Endothelial cell of umbilical vein (primary cell): ENCODE measurements at regions not wholly inside any gene's neighbourhood (a gene's known extent, or its start where the extent isn't known, plus 50 kb on each side); places are given as distances from the start of the nearest gene placed in this dataset.

Experiments
- BruUV-seq: library from RNA; stranded (reverse); fragments of 400-500 nt; replicated peaks from 2 replicates; lab custom pipeline; 2021; lab: Mats Ljungman, UMichigan
- CTCF ChIA-PET: fragments of 300-600, 350-600 bp; sonication (Branson Sonifier 250); formaldehyde crosslinking; loops from one replicate; lab custom pipeline; 2021; ENCODE audit warnings: antibody characterized with exemption, inconsistent platforms; lab: Charles Lee
- POLR2A ChIA-PET: fragments of 300-600, 350-600 bp; sonication (Branson Sonifier 250); formaldehyde crosslinking; loops from one replicate; lab custom pipeline; 2021; ENCODE audit warnings: antibody characterized with exemption, inconsistent platforms; lab: Charles Lee
- DNase-seq: peaks from one replicate; pipeline ENCODE4 v3.0.0-alpha.2; 2011; ENCODE audit warnings: low read depth, low spot score
- FAIRE-seq: peaks from 2 replicates; lab custom pipeline; 2011; peaks lifted over from hg19 to GRCh38; lab: Jason Lieb, UNC
- H2AFZ ChIP-seq: 2 replicates; pipeline ENCODE4 v1.6.0; 2012; ENCODE audit warnings: low read depth, low read length, control low read depth, inconsistent platforms
- H3K27ac ChIP-seq: 2 replicates; pipeline ENCODE4 v1.5.1; 2011; ENCODE audit warnings: low read depth, mild to moderate bottlenecking, control low read depth, low read length, moderate library complexity; ENCODE audit not compliant: insufficient read depth
- H3K27me3 ChIP-seq, 2 experiments: 2 replicates each; pipeline versions ENCODE4 v1.6.0 to v1.6.1; 2011; ENCODE audit warnings: low read length in 2 of 2, mixed read lengths in 1 of 2; ENCODE audit not compliant: control insufficient read depth in 2 of 2, insufficient read depth in 2 of 2
- H3K36me3 ChIP-seq, 2 experiments: 2 replicates in 1 of 2; 3 replicates in 1 of 2; pipeline ENCODE4 v1.5.1; 2011; ENCODE audit warnings: low read length in 2 of 2, mild to moderate bottlenecking in 1 of 2, moderate library complexity in 1 of 2; ENCODE audit not compliant: control insufficient read depth in 2 of 2, insufficient read depth in 2 of 2; ENCODE audit errors: extremely low read depth in 1 of 2
- H3K4me1 ChIP-seq: 3 replicates; pipeline ENCODE4 v1.5.1; 2011; ENCODE audit warnings: mild to moderate bottlenecking, low read length; ENCODE audit not compliant: control insufficient read depth, insufficient read depth; ENCODE audit errors: extremely low read depth
- H3K4me2 ChIP-seq: 2 replicates; pipeline ENCODE4 v1.6.1; 2011; ENCODE audit warnings: low read length, control low read depth, mixed read lengths; ENCODE audit not compliant: insufficient read depth
- H3K4me3 ChIP-seq, 3 experiments: fragments of 200-600 bp in 1 of 3; sonication (generic), shearing (Covaris generic) in 1 of 3; replicated peaks in 1 of 3; 2 replicates each; pipeline ENCODE4 v1.5.1; 2011 to 2016; ENCODE audit warnings: control low read depth in 3 of 3, low read length in 3 of 3, mild to moderate bottlenecking in 2 of 3, inconsistent platforms in 1 of 3, low read depth in 1 of 3, moderate library complexity in 1 of 3; ENCODE audit not compliant: insufficient read depth in 1 of 3
- H3K79me2 ChIP-seq: 2 replicates; pipeline ENCODE4 v1.6.0; 2012; ENCODE audit warnings: low read length, inconsistent platforms; ENCODE audit not compliant: control insufficient read depth, insufficient read depth
- H3K9ac ChIP-seq: replicated peaks from 2 replicates; pipeline ENCODE3; 2011; ENCODE audit warnings: low read length, control low read depth; ENCODE audit not compliant: insufficient read depth; ENCODE audit errors: extremely low read depth
- H3K9me1 ChIP-seq: replicated peaks from 3 replicates; pipeline ENCODE4 v1.6.0; 2011; ENCODE audit warnings: mild to moderate bottlenecking, low read length; ENCODE audit not compliant: control insufficient read depth, insufficient read depth; ENCODE audit errors: extremely low read depth
- H3K9me3 ChIP-seq: replicated peaks from 2 replicates; pipeline ENCODE4 v1.5.1; 2012; ENCODE audit warnings: low read length, inconsistent platforms; ENCODE audit not compliant: control insufficient read depth, insufficient read depth
- H4K20me1 ChIP-seq: replicated peaks from 2 replicates; pipeline ENCODE3; 2011; ENCODE audit warnings: mild to moderate bottlenecking, low read length; ENCODE audit not compliant: control insufficient read depth, insufficient read depth; ENCODE audit errors: extremely low read depth
- EZH2 ChIP-seq: IDR thresholded peaks from 2 replicates; pipeline ENCODE4 v1.6.1; 2012; ENCODE audit warnings: borderline replicate concordance, low read depth, mild to moderate bottlenecking, moderate library complexity, low read length, inconsistent platforms; ENCODE audit not compliant: severe bottlenecking
- FOS ChIP-seq: IDR thresholded peaks from 2 replicates; pipeline ENCODE4 v1.6.1; 2011; ENCODE audit warnings: mild to moderate bottlenecking, low read length, moderate library complexity, borderline replicate concordance; ENCODE audit not compliant: insufficient read depth
- GATA2 ChIP-seq: IDR thresholded peaks from 2 replicates; pipeline ENCODE4 v1.7.0; 2011; ENCODE audit warnings: low read depth, mild to moderate bottlenecking, moderate library complexity, mixed read lengths, low read length; ENCODE audit not compliant: insufficient read length, insufficient read depth
- JUN ChIP-seq: IDR thresholded peaks from 2 replicates; pipeline ENCODE4 v1.6.1; 2011; ENCODE audit warnings: borderline replicate concordance, low read depth; ENCODE audit not compliant: insufficient read length, insufficient read depth
- MYC ChIP-seq: IDR thresholded peaks from one replicate; pipeline ENCODE4 v1.6.1; 2011; ENCODE audit warnings: mild to moderate bottlenecking, low read depth, low read length
- POLR2A ChIP-seq: IDR thresholded peaks from 2 replicates; pipeline ENCODE4 v1.6.1; 2012; ENCODE audit warnings: low read depth, mild to moderate bottlenecking, control low read depth, low read length
- POLR2AphosphoS5 ChIP-seq: IDR thresholded peaks from 2 replicates; pipeline ENCODE4 v1.6.1; 2012; ENCODE audit warnings: low read depth, mild to moderate bottlenecking, control low read depth, low read length, moderate library complexity; ENCODE audit not compliant: insufficient read depth
- dilution Hi-C: fragments of 300-500 bp; cut with MboI; formaldehyde crosslinking; loops from one replicate; pipeline ENCODE4 v1.15.0; 2019; ENCODE audit warnings: low sequenced_read_pairs; ENCODE audit not compliant: extremely low pct_ligation_motif_present
- intact Hi-C: fragments of 100-400 bp; cut with micrococcal nuclease; formaldehyde crosslinking; loops from one replicate; pipeline ENCODE4 v1.10.0; 2022
- TF ChIP-seq, protein P1 (sequence below), 2 donors: IDR thresholded peaks; 1 replicate in 1 of 2; 2 replicates in 1 of 2; pipeline ENCODE4 v1.5.1; 2011; ENCODE audit warnings: low read length in 2 of 2, mild to moderate bottlenecking in 2 of 2, moderate library complexity in 2 of 2, control low read depth in 1 of 2, inconsistent platforms in 1 of 2, low read depth in 1 of 2; ENCODE audit not compliant: insufficient read depth in 1 of 2; ENCODE audit errors: extremely low read depth in 1 of 2
- TF ChIP-seq, protein P2 (sequence below): IDR thresholded peaks from 2 replicates; pipeline ENCODE4 v1.6.1; 2011; ENCODE audit not compliant: insufficient read depth, insufficient read length

DNA sequence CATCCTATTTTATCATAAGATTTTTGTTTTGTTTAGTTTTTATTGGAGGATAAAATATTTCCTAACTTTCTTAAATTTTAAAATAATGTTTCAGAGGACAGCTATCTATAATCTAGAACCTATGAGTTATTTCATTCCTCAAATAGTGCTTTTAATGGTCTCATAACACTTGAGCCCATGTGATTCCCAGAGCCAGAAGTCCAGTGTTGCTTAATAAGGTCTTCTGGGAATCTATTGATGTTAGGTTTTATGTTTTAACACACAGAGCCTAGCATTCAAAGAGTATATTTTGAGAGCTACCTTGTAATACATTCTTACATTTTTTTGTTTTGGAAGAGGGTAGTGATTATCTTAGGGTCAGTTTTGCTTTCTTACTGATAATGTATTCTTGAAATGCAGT, 200.2 kb downstream of the CENPW start:
- Histone ChIP-seq H3K4me1 (peaks cover 4% of the 10 kb centered on the region), H3K79me2 (no peaks in the 10 kb centered on the region), H3K27me3 (no peaks in the 10 kb centered on the region), H3K27ac (no peak overlapping the region), H3K4me3 (no peak overlapping the region), H3K36me3 (no peaks in the 10 kb centered on the region), H3K9ac (no peak overlapping the region), H3K9me3 (no peaks in the 10 kb centered on the region), H3K9me1 (no peaks in the 10 kb centered on the region), H3K4me2 (no peak overlapping the region), H2AFZ (no peak overlapping the region), H4K20me1 (no peaks in the 10 kb centered on the region)
- dilution Hi-C loops, result no loop called here
- no peak for DNase-seq
- no peak for FAIRE-seq
- TF ChIP-seq GATA2 (no peak), EZH2 (no peak), MYC (no peak), FOS (no peak), JUN (no peak), POLR2AphosphoS5 (no peak), POLR2A (no peak)
- TF ChIP-seq, protein P1, sequence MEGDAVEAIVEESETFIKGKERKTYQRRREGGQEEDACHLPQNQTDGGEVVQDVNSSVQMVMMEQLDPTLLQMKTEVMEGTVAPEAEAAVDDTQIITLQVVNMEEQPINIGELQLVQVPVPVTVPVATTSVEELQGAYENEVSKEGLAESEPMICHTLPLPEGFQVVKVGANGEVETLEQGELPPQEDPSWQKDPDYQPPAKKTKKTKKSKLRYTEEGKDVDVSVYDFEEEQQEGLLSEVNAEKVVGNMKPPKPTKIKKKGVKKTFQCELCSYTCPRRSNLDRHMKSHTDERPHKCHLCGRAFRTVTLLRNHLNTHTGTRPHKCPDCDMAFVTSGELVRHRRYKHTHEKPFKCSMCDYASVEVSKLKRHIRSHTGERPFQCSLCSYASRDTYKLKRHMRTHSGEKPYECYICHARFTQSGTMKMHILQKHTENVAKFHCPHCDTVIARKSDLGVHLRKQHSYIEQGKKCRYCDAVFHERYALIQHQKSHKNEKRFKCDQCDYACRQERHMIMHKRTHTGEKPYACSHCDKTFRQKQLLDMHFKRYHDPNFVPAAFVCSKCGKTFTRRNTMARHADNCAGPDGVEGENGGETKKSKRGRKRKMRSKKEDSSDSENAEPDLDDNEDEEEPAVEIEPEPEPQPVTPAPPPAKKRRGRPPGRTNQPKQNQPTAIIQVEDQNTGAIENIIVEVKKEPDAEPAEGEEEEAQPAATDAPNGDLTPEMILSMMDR (IDR thresholded peaks at IDR 0.05; ENCODE audit: extremely low read depth in 1 of 2, insufficient read depth in 1 of 2, low read depth in 1 of 2, low read length in 2 of 2), result no peak
- TF ChIP-seq, protein P2, sequence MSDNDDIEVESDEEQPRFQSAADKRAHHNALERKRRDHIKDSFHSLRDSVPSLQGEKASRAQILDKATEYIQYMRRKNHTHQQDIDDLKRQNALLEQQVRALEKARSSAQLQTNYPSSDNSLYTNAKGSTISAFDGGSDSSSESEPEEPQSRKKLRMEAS, result no peak
- intact Hi-C loops, result no loop called here
- no TSS peak for BruUV-seq
- ChIA-PET CTCF (interaction anchor here (1.5 kb wide), 1 partner anchor 10 kb away, joined by 4 read pairs; no protein-coding TSS in a partner anchor), POLR2A (no interaction called here)
